ENCODE measurements at regions not wholly inside any gene's neighbourhood (a gene's known extent, or its start where the extent isn't known, plus 50 kb on each side); places are given as distances from the start of the nearest gene placed in this dataset.

- Histone ChIP-seq H4K20me1 (replicated peaks; ENCODE audit: insufficient read depth) (no peaks in the 10 kb centered on the region), H2AFZ (no peak overlapping the region; the same call in 1 of the 2 replicates), H3F3A (replicated peaks; ENCODE audit: low read depth) (no peaks in the 10 kb centered on the region), H3K79me2 (replicated peaks; ENCODE audit: insufficient read depth) (no peaks in the 10 kb centered on the region), H3K4me1 (ENCODE audit: insufficient read depth) (no peaks in the 10 kb centered on the region), H3K4me2 (no peak overlapping the region), H3K36me3 (ENCODE audit: insufficient read depth) (no peaks in the 10 kb centered on the region), H3K4me3 (no peak overlapping the region), H3K9me2 (ENCODE audit: insufficient read depth) (0 out of 2 replicates have a peak, but pooled peaks cover 11% of the 10 kb centered on the region), H3K27me3 (ENCODE audit: insufficient read depth) (no peaks in the 10 kb centered on the region), H3K27ac (ENCODE audit: low read depth) (no peak overlapping the region)
- ATAC-seq (no peak), DNase-seq (ENCODE audit: low spot score) (peak; percentile 22)
- no peak overlapping the region for H3K27ac Mint-ChIP-seq
- no peaks in the 10 kb centered on the region for H3K4me1 Mint-ChIP-seq
- peaks cover 7% of the 10 kb centered on the region; the same call in 2 of the 3 replicates for H3K36me3 Mint-ChIP-seq (ENCODE audit: low read depth)
- no peak for TF ChIP-seq STAT1 (IDR thresholded peaks at IDR 0.05; ENCODE audit: unreplicated experiment)
- TF ChIP-seq, protein P1, sequence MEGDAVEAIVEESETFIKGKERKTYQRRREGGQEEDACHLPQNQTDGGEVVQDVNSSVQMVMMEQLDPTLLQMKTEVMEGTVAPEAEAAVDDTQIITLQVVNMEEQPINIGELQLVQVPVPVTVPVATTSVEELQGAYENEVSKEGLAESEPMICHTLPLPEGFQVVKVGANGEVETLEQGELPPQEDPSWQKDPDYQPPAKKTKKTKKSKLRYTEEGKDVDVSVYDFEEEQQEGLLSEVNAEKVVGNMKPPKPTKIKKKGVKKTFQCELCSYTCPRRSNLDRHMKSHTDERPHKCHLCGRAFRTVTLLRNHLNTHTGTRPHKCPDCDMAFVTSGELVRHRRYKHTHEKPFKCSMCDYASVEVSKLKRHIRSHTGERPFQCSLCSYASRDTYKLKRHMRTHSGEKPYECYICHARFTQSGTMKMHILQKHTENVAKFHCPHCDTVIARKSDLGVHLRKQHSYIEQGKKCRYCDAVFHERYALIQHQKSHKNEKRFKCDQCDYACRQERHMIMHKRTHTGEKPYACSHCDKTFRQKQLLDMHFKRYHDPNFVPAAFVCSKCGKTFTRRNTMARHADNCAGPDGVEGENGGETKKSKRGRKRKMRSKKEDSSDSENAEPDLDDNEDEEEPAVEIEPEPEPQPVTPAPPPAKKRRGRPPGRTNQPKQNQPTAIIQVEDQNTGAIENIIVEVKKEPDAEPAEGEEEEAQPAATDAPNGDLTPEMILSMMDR (conservative IDR thresholded peaks at IDR 0.05; ENCODE audit: low read depth in 2 of 2): peak; percentile 33 to 57; a peak in 3 of 4 replicates
- H3K4me3 Mint-ChIP-seq: no peak overlapping the region
- H3K27me3 Mint-ChIP-seq (ENCODE audit: insufficient read depth, low read depth, poor library complexity): peaks cover 2% of the 10 kb centered on the region
- peaks cover 14% of the 10 kb centered on the region for H3K9me3 Mint-ChIP-seq
Measured at GRCh38 chr5:19261879-19262278, 726.1 kb downstream of the CDH18 start.

DNA sequence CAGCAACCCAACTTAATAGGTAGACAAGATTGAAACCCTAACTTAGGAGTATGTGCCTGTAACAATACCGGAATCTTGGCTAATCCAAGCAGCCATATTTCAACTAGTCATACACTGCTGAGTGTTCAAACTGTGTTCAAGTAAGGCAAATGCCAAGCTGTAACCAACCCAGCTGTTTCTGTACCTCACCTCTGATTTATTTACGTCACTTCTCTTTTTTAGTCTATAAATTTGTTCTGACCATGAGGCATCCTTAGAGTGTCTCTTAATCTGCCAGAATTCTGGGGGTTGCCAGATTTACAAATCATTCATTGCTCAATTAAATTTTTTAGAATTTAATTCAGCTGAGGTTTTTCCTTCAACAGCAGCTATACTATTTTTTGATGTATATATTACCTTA is 723.2 kb downstream of the CDH18 start:
- no peak for ATAC-seq
- Histone ChIP-seq H3F3A (replicated peaks; ENCODE audit: low read depth) (no peaks in the 10 kb centered on the region), H3K36me3 (ENCODE audit: insufficient read depth) (no peaks in the 10 kb centered on the region), H3K4me2 (no peak overlapping the region), H3K27ac (ENCODE audit: low read depth) (no peak overlapping the region), H3K79me2 (replicated peaks; ENCODE audit: insufficient read depth) (no peaks in the 10 kb centered on the region), H2AFZ (no peak overlapping the region), H3K27me3 (ENCODE audit: insufficient read depth) (no peaks in the 10 kb centered on the region), H3K4me3 (no peak overlapping the region), H3K9me2 (ENCODE audit: insufficient read depth) (0 out of 2 replicates have a peak, but pooled peaks cover 7% of the 10 kb centered on the region), H4K20me1 (replicated peaks; ENCODE audit: insufficient read depth) (no peaks in the 10 kb centered on the region), H3K4me1 (ENCODE audit: insufficient read depth) (no peaks in the 10 kb centered on the region)
- no peak overlapping the region for H3K27ac Mint-ChIP-seq
- peaks cover 2% of the 10 kb centered on the region for H3K27me3 Mint-ChIP-seq (ENCODE audit: insufficient read depth, low read depth, poor library complexity)
- H3K4me1 Mint-ChIP-seq: no peaks in the 10 kb centered on the region
- DNase-seq (ENCODE audit: low spot score): no peak
- peaks cover 14% of the 10 kb centered on the region for H3K9me3 Mint-ChIP-seq
- H3K36me3 Mint-ChIP-seq (ENCODE audit: low read depth): peaks cover 7% of the 10 kb centered on the region; the same call in 2 of the 3 replicates
- no peak overlapping the region for H3K4me3 Mint-ChIP-seq
- TF ChIP-seq EZH2 (IDR thresholded peaks at IDR 0.05; ENCODE audit: low read depth, unreplicated experiment) (no peak), REST (IDR thresholded peaks at IDR 0.05; ENCODE audit: unreplicated experiment) (no peak), ETS1 (IDR thresholded peaks at IDR 0.05) (no peak), STAT1 (IDR thresholded peaks at IDR 0.05; ENCODE audit: unreplicated experiment) (no peak)
- TF ChIP-seq, protein P1 (conservative IDR thresholded peaks at IDR 0.05; ENCODE audit: low read depth in 2 of 2): no peak
